ENCODE measurements at regions not wholly inside any gene's neighbourhood (a gene's known extent, or its start where the extent isn't known, plus 50 kb on each side); places are given as distances from the start of the nearest gene placed in this dataset.
A peak's percentile ranks its signal among the peaks of the same experiment; 100 is the strongest.

GRCh38 chr6:21831521-21832291 lies 238.2 kb downstream of the SOX4 start:
- DNase-seq (ENCODE audit: low read depth) = peak; percentile 95
- no peak overlapping the region for H3K4me3 ChIP-seq (ENCODE audit: low read depth, low read length)
- TF ChIP-seq CTCF (conservative IDR thresholded peaks at IDR 0.05; ENCODE audit: low read depth, low read length) = no peak

- no peak for DNase-seq (ENCODE audit: low read depth)
- no peak for TF ChIP-seq CTCF (conservative IDR thresholded peaks at IDR 0.05; ENCODE audit: low read depth, low read length)
- H3K4me3 ChIP-seq (ENCODE audit: low read depth, low read length) = no peak overlapping the region
These were observed 242.7 kb downstream of the SOX4 start for GRCh38 chr6:21836277-21836676.

GRCh38 chr6:21836772-21837425 lies 243.3 kb downstream of the SOX4 start:
- H3K4me3 ChIP-seq (ENCODE audit: low read depth, low read length) = no peak overlapping the region
- no peak for TF ChIP-seq CTCF (conservative IDR thresholded peaks at IDR 0.05; ENCODE audit: low read depth, low read length)
- DNase-seq (ENCODE audit: low read depth) = no peak

DNA sequence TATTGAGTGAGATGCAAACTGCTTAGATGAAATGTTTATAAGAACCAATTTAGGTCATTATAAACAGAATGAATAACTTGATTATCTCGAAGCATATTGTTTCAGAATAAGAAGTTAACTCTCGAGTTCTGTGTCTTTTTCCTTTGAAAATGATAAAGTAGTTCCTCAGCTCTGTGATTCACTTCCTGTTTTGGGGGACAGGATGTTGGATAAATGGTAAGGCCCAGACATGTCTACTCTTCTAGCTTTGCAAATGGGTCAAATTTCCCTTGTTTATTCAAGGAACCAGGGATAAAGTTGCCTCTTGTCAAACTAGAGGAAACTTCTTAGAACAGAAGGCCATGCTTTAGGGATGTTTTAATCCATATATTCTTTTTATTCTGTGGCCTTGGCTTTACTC lies 246.9 kb downstream of the SOX4 start:
- TF ChIP-seq CTCF (conservative IDR thresholded peaks at IDR 0.05; ENCODE audit: low read depth, low read length) = no peak
- no peak overlapping the region for H3K4me3 ChIP-seq (ENCODE audit: low read depth, low read length)
- no peak for DNase-seq (ENCODE audit: low read depth)

DNA sequence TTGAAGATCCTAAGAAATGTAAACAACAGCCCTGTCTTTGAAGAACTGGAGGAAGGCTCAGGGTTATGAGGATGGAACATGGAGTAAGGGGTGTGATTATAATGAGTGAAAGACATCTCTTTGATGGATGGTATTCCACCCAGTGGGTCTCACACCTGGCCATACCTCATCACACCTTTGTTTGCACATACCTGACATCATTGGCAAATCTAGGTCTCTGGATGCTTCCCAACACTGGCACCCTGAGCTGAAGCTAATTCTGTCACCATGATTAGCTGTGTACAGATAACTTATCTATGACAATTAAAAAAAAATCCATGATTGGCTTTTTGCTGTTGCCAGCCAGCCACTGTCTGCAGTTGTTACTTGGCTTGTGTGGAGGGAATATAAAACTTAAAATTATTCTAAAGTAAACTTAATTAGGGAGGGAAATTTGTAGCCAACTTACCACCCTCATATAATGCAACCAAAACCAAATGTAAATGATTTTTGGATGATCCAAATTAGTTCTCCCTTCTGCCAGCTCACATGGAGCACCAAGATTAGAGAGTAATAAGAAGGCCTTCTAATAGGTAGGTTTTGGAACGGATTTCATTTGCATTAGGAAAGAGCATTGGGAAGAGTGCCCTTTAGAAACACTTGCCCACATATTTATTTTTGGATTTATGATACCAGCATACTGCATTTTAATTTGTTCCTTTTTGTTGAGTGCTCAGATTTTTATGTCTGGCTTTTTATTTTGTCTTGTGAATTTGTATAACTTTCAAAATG lies 249.5 kb downstream of the SOX4 start:
- no peak for TF ChIP-seq CTCF (conservative IDR thresholded peaks at IDR 0.05; ENCODE audit: low read depth, low read length)
- no peak for DNase-seq (ENCODE audit: low read depth)
- no peak overlapping the region for H3K4me3 ChIP-seq (ENCODE audit: low read depth, low read length)

DNA sequence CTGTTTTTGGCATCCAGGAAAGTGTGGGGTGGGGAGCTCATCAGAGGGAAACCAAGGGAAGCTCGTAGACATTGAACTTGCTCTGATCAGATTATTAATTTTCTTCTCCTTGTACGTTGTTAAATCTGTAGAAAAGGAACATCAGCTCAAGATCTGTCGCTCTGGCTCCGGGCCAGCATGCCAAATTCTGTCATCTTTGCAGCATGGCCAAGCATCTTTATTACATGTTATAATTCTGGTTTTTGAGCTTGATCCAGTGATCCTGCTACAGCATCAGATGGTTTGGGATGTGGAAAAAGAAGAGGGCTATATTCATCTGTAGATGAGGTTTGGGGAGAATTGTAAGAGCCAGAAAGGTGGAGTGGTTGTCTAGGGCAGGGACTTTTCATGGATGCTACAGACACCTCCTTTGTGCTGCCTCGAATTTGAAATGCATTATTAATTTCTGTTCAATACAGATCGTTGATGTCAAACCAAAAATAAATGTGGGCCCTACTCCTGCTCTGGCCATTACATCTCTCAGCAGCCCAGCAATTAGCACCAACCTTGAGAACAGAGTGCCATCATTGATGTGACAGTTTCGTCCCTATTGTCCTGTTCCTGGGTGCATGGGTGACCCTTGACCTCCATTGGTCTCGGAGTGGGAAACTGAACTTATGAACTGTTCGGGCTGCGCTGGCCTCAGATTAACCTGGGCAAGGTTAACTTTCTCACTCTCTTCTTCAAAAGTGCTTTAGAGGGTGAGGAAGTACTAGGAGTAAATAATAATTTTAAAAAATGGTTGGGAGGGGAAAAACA lies 250.8 kb downstream of the SOX4 start:
- no peak overlapping the region for H3K4me3 ChIP-seq (ENCODE audit: low read depth, low read length)
- no peak for TF ChIP-seq CTCF (conservative IDR thresholded peaks at IDR 0.05; ENCODE audit: low read depth, low read length)
- no peak for DNase-seq (ENCODE audit: low read depth)
